ENCODE measurements at regions not wholly inside any gene's neighbourhood (a gene's known extent, or its start where the extent isn't known, plus 50 kb on each side); places are given as distances from the start of the nearest gene placed in this dataset.
"Not testable (repeated sequence)": the region's sequence is repeated elsewhere in the genome, so short reads cannot be mapped to it uniquely, and the experiment has no call there.

DNA sequence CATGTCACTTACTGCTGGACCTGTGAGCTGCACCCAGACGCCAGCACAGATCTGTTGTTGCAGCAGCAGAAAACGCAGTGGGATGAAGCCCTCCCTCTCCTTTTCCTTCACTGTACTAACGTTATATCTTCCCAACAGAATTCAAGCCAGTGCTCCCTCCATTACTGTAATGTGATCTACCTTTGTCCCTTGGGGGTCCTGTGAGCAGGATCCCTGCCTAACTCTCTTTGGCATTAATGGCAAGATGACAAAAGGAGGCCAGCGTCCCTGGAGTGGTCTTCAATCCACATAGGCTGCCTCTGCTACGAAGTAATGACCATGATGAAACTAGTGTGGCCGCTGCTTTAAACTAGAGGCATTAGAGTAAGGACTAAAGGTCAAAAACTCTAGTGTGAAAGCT, 69.3 kb upstream of the SOX14 start:
- H3K27ac ChIP-seq (ENCODE audit: low read depth, low read length): no peak overlapping the region
- H3K27me3 ChIP-seq (ENCODE audit: low read length): no peaks in the 10 kb centered on the region
- H3K9ac ChIP-seq (ENCODE audit: low read length): no peak overlapping the region
- H3K79me2 ChIP-seq (ENCODE audit: insufficient read depth, low read length): no peaks in the 10 kb centered on the region
- no peaks in the 10 kb centered on the region for H3K9me2 ChIP-seq (replicated peaks; ENCODE audit: insufficient read depth, low read length)
- no peak overlapping the region for H3K4me3 ChIP-seq (ENCODE audit: insufficient read depth, low read length, poor library complexity, severe bottlenecking)
- no peak overlapping the region for H3K4me2 ChIP-seq (ENCODE audit: low read depth, low read length, poor library complexity, severe bottlenecking)
- H3K9me3 ChIP-seq (ENCODE audit: insufficient read depth, low read length): no peaks in the 10 kb centered on the region
- H3F3A ChIP-seq (ENCODE audit: insufficient read depth): no peaks in the 10 kb centered on the region
- no peaks in the 10 kb centered on the region for H4K20me1 ChIP-seq (ENCODE audit: low read depth, low read length)
- H3K36me3 ChIP-seq (ENCODE audit: low read length): no peaks in the 10 kb centered on the region
- H2AFZ ChIP-seq (ENCODE audit: low read depth, low read length, severe bottlenecking): no peak overlapping the region
- TF ChIP-seq, protein P1, sequence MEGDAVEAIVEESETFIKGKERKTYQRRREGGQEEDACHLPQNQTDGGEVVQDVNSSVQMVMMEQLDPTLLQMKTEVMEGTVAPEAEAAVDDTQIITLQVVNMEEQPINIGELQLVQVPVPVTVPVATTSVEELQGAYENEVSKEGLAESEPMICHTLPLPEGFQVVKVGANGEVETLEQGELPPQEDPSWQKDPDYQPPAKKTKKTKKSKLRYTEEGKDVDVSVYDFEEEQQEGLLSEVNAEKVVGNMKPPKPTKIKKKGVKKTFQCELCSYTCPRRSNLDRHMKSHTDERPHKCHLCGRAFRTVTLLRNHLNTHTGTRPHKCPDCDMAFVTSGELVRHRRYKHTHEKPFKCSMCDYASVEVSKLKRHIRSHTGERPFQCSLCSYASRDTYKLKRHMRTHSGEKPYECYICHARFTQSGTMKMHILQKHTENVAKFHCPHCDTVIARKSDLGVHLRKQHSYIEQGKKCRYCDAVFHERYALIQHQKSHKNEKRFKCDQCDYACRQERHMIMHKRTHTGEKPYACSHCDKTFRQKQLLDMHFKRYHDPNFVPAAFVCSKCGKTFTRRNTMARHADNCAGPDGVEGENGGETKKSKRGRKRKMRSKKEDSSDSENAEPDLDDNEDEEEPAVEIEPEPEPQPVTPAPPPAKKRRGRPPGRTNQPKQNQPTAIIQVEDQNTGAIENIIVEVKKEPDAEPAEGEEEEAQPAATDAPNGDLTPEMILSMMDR (IDR thresholded peaks at IDR 0.05; ENCODE audit: insufficient read depth, low read length, poor library complexity, severe bottlenecking): no peak
- TF ChIP-seq EZH2phosphoT487 (conservative IDR thresholded peaks at IDR 0.05; ENCODE audit: low read length): no peak

DNA sequence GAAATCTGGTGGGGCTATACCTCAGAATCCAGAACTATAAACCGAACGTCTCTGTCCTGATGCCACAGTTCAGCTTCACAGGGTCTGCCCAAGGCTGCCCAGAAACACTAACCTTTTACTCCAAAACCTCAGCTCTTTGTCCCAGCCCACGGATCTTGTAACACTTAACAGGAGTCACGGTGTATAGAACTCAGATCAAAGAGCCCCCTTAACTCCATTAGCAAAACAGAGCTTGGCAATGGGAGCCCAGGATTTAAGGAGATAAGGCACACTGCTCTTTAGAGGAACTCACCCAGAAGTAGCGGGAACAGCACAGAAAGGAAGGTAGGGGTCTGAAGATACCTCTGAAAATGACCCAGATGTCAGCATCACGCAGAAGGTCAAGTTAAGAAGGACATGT, 68.8 kb upstream of the SOX14 start:
- Histone ChIP-seq H3K9ac (ENCODE audit: low read length) (no peak overlapping the region), H3K27ac (ENCODE audit: low read depth, low read length) (no peak overlapping the region), H3K9me3 (ENCODE audit: insufficient read depth, low read length) (no peaks in the 10 kb centered on the region), H2AFZ (ENCODE audit: low read depth, low read length, severe bottlenecking) (no peak overlapping the region), H3K27me3 (ENCODE audit: low read length) (no peaks in the 10 kb centered on the region), H3K9me2 (replicated peaks; ENCODE audit: insufficient read depth, low read length) (no peaks in the 10 kb centered on the region), H3F3A (ENCODE audit: insufficient read depth) (no peaks in the 10 kb centered on the region), H3K36me3 (ENCODE audit: low read length) (no peaks in the 10 kb centered on the region), H3K4me3 (ENCODE audit: insufficient read depth, low read length, poor library complexity, severe bottlenecking) (no peak overlapping the region), H4K20me1 (ENCODE audit: low read depth, low read length) (no peaks in the 10 kb centered on the region), H3K79me2 (ENCODE audit: insufficient read depth, low read length) (no peaks in the 10 kb centered on the region), H3K4me2 (ENCODE audit: low read depth, low read length, poor library complexity, severe bottlenecking) (no peak overlapping the region)
- no peak for TF ChIP-seq EZH2phosphoT487 (conservative IDR thresholded peaks at IDR 0.05; ENCODE audit: low read length)

DNA sequence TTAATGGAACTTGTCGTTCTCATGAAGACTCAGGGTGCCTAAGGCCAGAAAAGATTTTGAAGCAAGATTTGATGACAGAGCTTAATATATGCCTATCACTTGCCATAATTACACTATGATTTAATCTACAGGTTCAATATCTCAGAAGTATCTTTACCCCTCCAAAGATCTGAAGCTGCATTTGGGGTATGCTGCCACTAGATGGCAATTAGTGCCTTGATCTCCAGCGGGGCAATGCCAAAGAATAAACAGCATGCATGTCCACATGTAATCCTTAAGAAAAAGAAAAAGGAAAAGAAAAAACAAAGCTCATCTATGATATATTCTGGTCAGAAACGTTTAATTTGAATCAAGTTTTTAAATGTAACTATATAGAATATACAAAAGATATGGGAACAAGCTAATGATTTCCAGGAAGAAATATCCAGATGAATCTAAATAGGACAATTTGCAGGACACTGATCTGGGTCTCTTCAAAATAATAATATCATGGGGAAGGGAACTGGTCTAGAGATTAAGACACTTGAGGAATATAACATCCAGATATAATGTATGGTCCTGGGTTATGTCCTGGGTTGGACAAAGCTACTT, 55.0 kb upstream of the SOX14 start:
- no peak overlapping the region for H3K4me2 ChIP-seq (ENCODE audit: low read depth, low read length, poor library complexity, severe bottlenecking)
- no peaks in the 10 kb centered on the region for H3K27me3 ChIP-seq (ENCODE audit: low read length)
- H3K27ac ChIP-seq (ENCODE audit: low read depth, low read length): no peak overlapping the region
- H3K36me3 ChIP-seq (ENCODE audit: low read length): no peaks in the 10 kb centered on the region
- no peak overlapping the region for H3K4me3 ChIP-seq (ENCODE audit: insufficient read depth, low read length, poor library complexity, severe bottlenecking)
- H3F3A ChIP-seq (ENCODE audit: insufficient read depth): no peaks in the 10 kb centered on the region
- no peaks in the 10 kb centered on the region for H3K9me3 ChIP-seq (ENCODE audit: insufficient read depth, low read length)
- H2AFZ ChIP-seq (ENCODE audit: low read depth, low read length, severe bottlenecking): no peak overlapping the region
- no peak for TF ChIP-seq EZH2phosphoT487 (conservative IDR thresholded peaks at IDR 0.05; ENCODE audit: low read length)
- TF ChIP-seq, protein P1 (IDR thresholded peaks at IDR 0.05; ENCODE audit: insufficient read depth, low read length, poor library complexity, severe bottlenecking): peak; percentile 41
- no peak overlapping the region for H3K9ac ChIP-seq (ENCODE audit: low read length)
- H3K9me2 ChIP-seq (replicated peaks; ENCODE audit: insufficient read depth, low read length): no peaks in the 10 kb centered on the region
- no peaks in the 10 kb centered on the region for H3K79me2 ChIP-seq (ENCODE audit: insufficient read depth, low read length)
- no peaks in the 10 kb centered on the region for H4K20me1 ChIP-seq (ENCODE audit: low read depth, low read length)

DNA sequence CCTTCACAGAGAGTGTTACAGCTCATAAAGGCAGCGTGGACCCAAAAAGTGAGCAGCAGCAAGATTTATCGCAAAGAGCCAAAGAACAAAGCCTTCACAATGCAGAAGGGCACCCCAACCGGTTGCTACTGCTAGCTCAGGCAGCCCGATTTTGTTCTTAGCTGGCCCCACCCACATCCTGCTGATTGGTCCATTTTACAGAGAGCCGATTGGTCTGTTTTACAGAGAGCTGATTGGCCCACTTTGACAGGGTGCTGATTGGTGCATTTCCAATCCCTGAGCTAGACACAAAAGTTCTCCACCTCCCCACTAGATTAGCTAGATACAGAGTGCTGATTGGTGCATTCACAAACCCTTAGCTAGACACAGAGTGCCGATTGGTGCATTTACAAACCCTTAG, 50.1 kb upstream of the SOX14 start:
- H3K79me2 ChIP-seq (ENCODE audit: insufficient read depth, low read length); H3K4me3 ChIP-seq (ENCODE audit: insufficient read depth, low read length, poor library complexity, severe bottlenecking); H4K20me1 ChIP-seq (ENCODE audit: low read depth, low read length); H3K9me3 ChIP-seq (ENCODE audit: insufficient read depth, low read length); H3K4me2 ChIP-seq (ENCODE audit: low read depth, low read length, poor library complexity, severe bottlenecking); H3K36me3 ChIP-seq (ENCODE audit: low read length); H3K9me2 ChIP-seq (replicated peaks; ENCODE audit: insufficient read depth, low read length); H3K27me3 ChIP-seq (ENCODE audit: low read length); H3K27ac ChIP-seq (ENCODE audit: low read depth, low read length); H2AFZ ChIP-seq (ENCODE audit: low read depth, low read length, severe bottlenecking); H3K9ac ChIP-seq (ENCODE audit: low read length); H3F3A ChIP-seq (ENCODE audit: insufficient read depth): not testable (repeated sequence)

Data from SU-DHL-6 (cell line).